Right lobe of liver (tissue), 4 donors: ENCODE measurements at regions not wholly inside any gene's neighbourhood (a gene's known extent, or its start where the extent isn't known, plus 50 kb on each side); places are given as distances from the start of the nearest gene placed in this dataset.

ENCODE experiments used
- POLR2A ChIP-seq: fragments of 450-650 bp; IDR thresholded peaks from one replicate; pipeline ENCODE4 v1.6.1; 2017; ENCODE audit warnings: antibody characterized with exemption, mild to moderate bottlenecking
- TF ChIP-seq, protein P1 (sequence below), 4 donors: fragments of 200-600 bp in 3 of 4; fragments of 450-650 bp in 1 of 4; IDR thresholded peaks; one replicate each; pipeline versions ENCODE4 v1.5.1 to v1.8.0; 2016 to 2022; ENCODE audit warnings: antibody characterized with exemption in 4 of 4, mild to moderate bottlenecking in 2 of 4
- donor health status: DM: no; HTN: no; CAD: no.
- donor health status: DM: no; HTN: no; CAD: no.
- donor health status: DM: no; HTN: yes; CAD: no.

DNA sequence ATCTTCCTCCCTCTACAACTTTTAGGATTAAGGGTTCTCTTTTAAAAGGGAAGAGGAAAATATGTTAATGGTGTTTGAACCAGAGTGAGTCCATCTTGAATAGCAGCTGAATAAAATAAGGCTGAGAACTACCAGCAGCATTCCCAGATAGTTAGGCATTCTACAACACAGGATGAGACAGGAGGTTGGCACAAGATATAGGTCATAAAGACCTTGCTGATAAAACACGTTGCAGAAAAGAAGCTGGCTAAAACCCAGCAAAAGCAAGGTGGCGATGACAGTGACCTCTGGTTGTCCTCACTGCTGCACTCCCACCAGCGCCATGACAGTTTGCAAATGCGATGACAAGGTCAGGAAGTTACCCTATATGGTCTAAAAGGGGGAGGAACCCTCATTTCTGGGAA lies 77.8 kb downstream of the PLK2 start:
- TF ChIP-seq, protein P1, sequence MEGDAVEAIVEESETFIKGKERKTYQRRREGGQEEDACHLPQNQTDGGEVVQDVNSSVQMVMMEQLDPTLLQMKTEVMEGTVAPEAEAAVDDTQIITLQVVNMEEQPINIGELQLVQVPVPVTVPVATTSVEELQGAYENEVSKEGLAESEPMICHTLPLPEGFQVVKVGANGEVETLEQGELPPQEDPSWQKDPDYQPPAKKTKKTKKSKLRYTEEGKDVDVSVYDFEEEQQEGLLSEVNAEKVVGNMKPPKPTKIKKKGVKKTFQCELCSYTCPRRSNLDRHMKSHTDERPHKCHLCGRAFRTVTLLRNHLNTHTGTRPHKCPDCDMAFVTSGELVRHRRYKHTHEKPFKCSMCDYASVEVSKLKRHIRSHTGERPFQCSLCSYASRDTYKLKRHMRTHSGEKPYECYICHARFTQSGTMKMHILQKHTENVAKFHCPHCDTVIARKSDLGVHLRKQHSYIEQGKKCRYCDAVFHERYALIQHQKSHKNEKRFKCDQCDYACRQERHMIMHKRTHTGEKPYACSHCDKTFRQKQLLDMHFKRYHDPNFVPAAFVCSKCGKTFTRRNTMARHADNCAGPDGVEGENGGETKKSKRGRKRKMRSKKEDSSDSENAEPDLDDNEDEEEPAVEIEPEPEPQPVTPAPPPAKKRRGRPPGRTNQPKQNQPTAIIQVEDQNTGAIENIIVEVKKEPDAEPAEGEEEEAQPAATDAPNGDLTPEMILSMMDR (IDR thresholded peaks at IDR 0.05), result no peak
- TF ChIP-seq POLR2A, result no peak
